ENCODE measurements at regions not wholly inside any gene's neighbourhood (a gene's known extent, or its start where the extent isn't known, plus 50 kb on each side); places are given as distances from the start of the nearest gene placed in this dataset.

DNA sequence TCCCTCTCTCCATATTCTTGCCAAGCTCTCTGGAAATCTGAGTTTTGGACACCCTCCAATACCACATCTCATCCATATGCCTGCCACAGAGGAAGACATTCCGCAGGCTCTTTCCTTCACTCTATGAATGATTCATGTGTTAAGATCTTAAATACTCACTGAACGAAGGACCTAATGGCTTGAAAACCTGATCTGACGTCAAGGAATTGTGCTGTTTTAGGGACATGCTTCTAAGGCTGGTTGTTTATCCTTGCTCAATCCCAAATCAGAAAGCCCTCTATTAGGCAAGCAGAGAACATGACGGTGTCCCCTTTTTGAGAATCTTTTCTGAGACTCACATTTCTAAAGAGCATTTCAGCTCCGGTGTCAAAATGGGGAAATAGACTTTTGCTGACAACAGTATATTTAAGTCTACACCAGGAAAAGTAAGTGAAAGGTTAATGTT is 83.7 kb upstream of the GALNT5 start:
- H2AFZ ChIP-seq (ENCODE audit: low read depth) = no peak overlapping the region
- H3K4me2 ChIP-seq = no peak overlapping the region
- H4K20me1 ChIP-seq (ENCODE audit: insufficient read depth) = no peaks in the 10 kb centered on the region
- H3K4me3 ChIP-seq (IDR thresholded peaks at IDR 0.05; ENCODE audit: insufficient read depth, low read depth, low read length) = no peak overlapping the region
- H3K79me2 ChIP-seq (ENCODE audit: insufficient read depth, low read depth) = no peaks in the 10 kb centered on the region
- H3K36me3 ChIP-seq (ENCODE audit: insufficient read depth) = no peaks in the 10 kb centered on the region
- H3K27me3 ChIP-seq (ENCODE audit: insufficient read depth, low read depth) = no peaks in the 10 kb centered on the region
- H3K4me1 ChIP-seq (ENCODE audit: low read depth, poor library complexity, severe bottlenecking) = peaks cover 25% of the 10 kb centered on the region
- H3K27ac ChIP-seq = no peak overlapping the region
- no peak overlapping the region for H3K9ac ChIP-seq
- TF ChIP-seq, protein P1, sequence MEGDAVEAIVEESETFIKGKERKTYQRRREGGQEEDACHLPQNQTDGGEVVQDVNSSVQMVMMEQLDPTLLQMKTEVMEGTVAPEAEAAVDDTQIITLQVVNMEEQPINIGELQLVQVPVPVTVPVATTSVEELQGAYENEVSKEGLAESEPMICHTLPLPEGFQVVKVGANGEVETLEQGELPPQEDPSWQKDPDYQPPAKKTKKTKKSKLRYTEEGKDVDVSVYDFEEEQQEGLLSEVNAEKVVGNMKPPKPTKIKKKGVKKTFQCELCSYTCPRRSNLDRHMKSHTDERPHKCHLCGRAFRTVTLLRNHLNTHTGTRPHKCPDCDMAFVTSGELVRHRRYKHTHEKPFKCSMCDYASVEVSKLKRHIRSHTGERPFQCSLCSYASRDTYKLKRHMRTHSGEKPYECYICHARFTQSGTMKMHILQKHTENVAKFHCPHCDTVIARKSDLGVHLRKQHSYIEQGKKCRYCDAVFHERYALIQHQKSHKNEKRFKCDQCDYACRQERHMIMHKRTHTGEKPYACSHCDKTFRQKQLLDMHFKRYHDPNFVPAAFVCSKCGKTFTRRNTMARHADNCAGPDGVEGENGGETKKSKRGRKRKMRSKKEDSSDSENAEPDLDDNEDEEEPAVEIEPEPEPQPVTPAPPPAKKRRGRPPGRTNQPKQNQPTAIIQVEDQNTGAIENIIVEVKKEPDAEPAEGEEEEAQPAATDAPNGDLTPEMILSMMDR (conservative IDR thresholded peaks at IDR 0.05; ENCODE audit: low read depth, low read length) = no peak

DNA sequence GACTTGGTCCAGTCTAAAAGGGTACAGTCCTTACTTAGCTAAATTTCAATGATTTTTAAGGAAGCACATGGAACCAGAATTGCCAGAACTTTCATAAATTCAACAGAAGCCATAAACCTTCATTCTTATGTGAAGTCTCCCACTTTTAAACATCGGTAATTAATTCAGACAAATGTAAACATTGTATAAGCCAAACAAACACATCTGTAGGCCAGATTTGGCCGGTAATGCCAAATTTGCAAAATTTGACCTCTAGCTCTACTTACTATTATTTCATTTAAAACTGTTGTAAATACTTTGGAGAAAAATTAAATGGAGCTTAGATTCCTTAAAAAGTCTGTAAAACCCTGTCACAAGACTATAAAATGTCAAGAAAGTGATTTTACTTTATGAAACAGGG is 83.2 kb upstream of the GALNT5 start:
- H3K36me3 ChIP-seq (ENCODE audit: insufficient read depth) = no peaks in the 10 kb centered on the region

DNA sequence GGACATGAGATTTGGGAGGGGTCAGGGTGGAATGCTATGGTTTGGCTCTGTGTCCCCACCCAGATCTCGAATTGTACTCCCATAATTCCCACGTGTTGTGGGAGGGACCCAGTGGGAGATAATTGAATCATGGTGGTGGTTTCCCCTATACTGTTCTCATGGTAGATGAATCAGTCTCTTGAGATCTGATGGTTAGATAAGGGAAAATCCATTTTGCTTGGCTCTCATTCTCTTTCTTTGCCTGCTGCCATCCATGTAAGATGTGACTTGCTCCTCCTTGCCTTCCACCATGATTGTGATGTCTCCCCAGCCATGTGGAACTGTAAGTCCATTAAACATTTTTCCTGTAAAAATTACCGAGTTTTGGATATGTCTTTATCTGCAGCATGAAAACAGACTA is 80.9 kb upstream of the GALNT5 start:
- TF ChIP-seq, protein P1 (conservative IDR thresholded peaks at IDR 0.05; ENCODE audit: low read depth, low read length) = no peak
- H3K36me3 ChIP-seq (ENCODE audit: insufficient read depth) = no peaks in the 10 kb centered on the region
- H3K27ac ChIP-seq = no peak overlapping the region
- no peak overlapping the region for H3K9ac ChIP-seq
- no peaks in the 10 kb centered on the region for H3K27me3 ChIP-seq (ENCODE audit: insufficient read depth, low read depth)
- H3K4me2 ChIP-seq = peak overlapping the region; percentile 2; the same call in 1 of the 2 replicates
- H3K4me3 ChIP-seq (IDR thresholded peaks at IDR 0.05; ENCODE audit: insufficient read depth, low read depth, low read length) = no peak overlapping the region
- no peaks in the 10 kb centered on the region for H4K20me1 ChIP-seq (ENCODE audit: insufficient read depth)
- no peak overlapping the region; the same call in 1 of the 2 replicates for H2AFZ ChIP-seq (ENCODE audit: low read depth)
- H3K79me2 ChIP-seq (ENCODE audit: insufficient read depth, low read depth) = no peaks in the 10 kb centered on the region
- H3K4me1 ChIP-seq (ENCODE audit: low read depth, poor library complexity, severe bottlenecking) = peaks cover 25% of the 10 kb centered on the region

More for the DNA sequence above, 83.2 kb upstream of the GALNT5 start:
- H3K9ac ChIP-seq = no peak overlapping the region
- H3K4me2 ChIP-seq = no peak overlapping the region
- H4K20me1 ChIP-seq (ENCODE audit: insufficient read depth) = no peaks in the 10 kb centered on the region
- H2AFZ ChIP-seq (ENCODE audit: low read depth) = no peak overlapping the region
- no peak overlapping the region for H3K27ac ChIP-seq
- peaks cover 25% of the 10 kb centered on the region for H3K4me1 ChIP-seq (ENCODE audit: low read depth, poor library complexity, severe bottlenecking)
- TF ChIP-seq, protein P1 (conservative IDR thresholded peaks at IDR 0.05; ENCODE audit: low read depth, low read length) = no peak
- H3K79me2 ChIP-seq (ENCODE audit: insufficient read depth, low read depth) = no peaks in the 10 kb centered on the region
- H3K4me3 ChIP-seq (IDR thresholded peaks at IDR 0.05; ENCODE audit: insufficient read depth, low read depth, low read length) = no peak overlapping the region
- no peaks in the 10 kb centered on the region for H3K27me3 ChIP-seq (ENCODE audit: insufficient read depth, low read depth)

DNA sequence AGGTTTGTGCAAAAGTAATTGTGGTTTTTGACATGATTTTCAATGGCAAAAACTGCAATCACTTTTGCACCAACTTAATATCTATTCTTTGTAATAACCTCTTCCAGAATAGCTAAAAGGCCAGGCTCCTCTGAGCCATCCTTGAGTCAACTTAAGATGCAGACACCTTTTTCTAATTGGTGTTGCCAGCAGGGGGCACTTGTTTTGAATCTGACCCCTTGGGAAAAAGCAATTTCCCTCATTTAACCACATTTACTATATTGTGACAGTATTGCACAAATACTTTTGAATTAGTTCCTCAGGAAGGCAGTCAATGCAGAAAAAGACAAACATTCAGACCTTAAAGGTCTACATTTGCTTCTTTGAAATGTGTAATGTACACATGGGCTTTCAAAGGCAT is 78.6 kb upstream of the GALNT5 start:
- Histone ChIP-seq H4K20me1 (ENCODE audit: insufficient read depth) (no peaks in the 10 kb centered on the region), H3K79me2 (ENCODE audit: insufficient read depth, low read depth) (no peaks in the 10 kb centered on the region), H2AFZ (ENCODE audit: low read depth) (no peak overlapping the region), H3K36me3 (ENCODE audit: insufficient read depth) (no peaks in the 10 kb centered on the region), H3K27ac (no peak overlapping the region), H3K27me3 (ENCODE audit: insufficient read depth, low read depth) (no peaks in the 10 kb centered on the region), H3K4me3 (IDR thresholded peaks at IDR 0.05; ENCODE audit: insufficient read depth, low read depth, low read length) (no peak overlapping the region), H3K9ac (no peak overlapping the region), H3K4me1 (ENCODE audit: low read depth, poor library complexity, severe bottlenecking) (peaks cover 25% of the 10 kb centered on the region), H3K4me2 (no peak overlapping the region)
- TF ChIP-seq, protein P1 (conservative IDR thresholded peaks at IDR 0.05; ENCODE audit: low read depth, low read length) = peak; percentile 60; the same call in 1 of the 2 replicates

Data from KMS-11 (cell line).